Activated effector memory CD4-positive, alpha-beta T cell treated with Interleukin-2 at 50 U/mL for 16 hours (primary cell): ENCODE measurements at regions not wholly inside any gene's neighbourhood (a gene's known extent, or its start where the extent isn't known, plus 50 kb on each side); places are given as distances from the start of the nearest gene placed in this dataset.

ENCODE experiments used
- DNase-seq: peaks from one replicate; pipeline ENCODE4 v3.0.0-alpha.2; 2020

DNA sequence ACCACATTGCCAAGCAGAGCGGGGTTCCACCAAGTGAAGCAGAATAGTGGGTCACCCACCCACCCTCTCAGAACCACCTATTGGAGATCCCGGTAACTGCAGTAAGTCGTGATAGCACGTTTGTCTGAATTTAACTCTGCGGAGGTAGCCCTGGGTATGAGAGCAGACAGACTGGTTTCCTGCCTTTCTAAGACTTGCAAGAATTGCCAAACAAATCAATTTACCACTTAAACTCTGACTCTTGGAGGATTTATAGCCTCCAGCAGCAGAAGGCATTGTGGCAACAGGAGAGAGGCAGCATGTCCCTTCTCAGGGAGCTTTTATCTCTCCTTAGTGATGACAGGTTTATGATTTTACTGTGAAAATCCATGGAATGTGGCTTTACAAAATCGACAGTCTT lies 287.9 kb upstream of the FMN2 start:
- no peak for DNase-seq

DNA sequence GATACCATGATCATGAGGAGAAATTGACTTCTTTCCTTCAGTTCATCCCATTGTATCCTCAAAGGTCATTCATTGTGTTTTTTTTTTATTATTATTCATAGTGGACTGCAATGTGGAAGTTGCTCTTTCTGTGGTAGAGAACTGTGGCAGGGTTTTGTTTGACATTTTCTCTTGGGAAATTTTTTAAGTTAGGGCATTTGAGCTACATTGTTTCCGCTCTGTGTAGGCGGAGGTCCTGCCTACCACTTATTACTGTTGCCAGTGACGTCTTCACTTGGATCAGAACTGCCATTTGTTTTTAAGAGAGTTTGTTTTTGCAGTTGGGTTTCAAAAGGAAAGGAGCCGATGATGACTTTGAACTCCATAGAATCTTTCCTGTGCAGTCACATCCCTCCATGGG lies 287.4 kb upstream of the FMN2 start:
- no peak for DNase-seq

- no peak for DNase-seq
Measured at GRCh38 chr1:239805042-239805441, 286.6 kb upstream of the FMN2 start.

- DNase-seq, result no peak
Measured at GRCh38 chr1:239805851-239806772, 285.6 kb upstream of the FMN2 start.

- DNase-seq, result no peak
Measured at GRCh38 chr1:239806897-239807296, 284.8 kb upstream of the FMN2 start.

GRCh38 chr1:239807361-239807760 lies 284.3 kb upstream of the FMN2 start:
- no peak for DNase-seq

- DNase-seq, result no peak
Measured at GRCh38 chr1:239810061-239810481, 281.6 kb upstream of the FMN2 start.

DNA sequence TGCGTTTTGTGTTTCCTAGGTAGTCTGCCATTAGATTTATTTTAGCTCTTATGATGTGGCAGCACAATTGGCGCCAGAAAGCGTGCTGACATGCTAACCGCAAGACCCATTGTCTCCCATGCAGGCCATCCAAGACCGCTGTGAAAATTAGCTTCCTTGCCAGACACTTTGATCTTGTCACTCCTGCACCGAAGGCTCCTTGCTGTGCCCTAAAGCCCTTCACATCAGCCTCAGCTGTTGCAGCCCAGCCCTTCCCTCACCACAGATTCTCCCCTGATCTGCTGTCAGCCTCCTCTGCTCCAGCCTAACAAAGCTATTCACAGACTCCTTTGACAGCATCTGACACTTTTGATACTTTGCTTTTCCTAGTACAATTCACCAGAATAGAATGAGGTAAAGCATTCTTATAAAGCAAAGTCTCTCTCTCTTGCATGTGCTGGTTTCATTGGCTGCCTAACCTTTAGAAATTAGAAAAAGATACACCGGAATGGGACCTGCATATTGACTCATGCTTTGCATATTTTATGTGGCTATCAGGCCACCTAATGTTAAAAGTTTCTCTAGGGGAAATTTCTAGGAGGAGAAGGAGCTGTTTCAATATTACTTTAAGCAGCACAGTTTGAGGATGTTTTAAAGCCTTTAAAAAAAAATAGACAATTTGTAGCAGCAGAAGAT lies 280.3 kb upstream of the FMN2 start:
- DNase-seq, result peak; percentile 9

DNA sequence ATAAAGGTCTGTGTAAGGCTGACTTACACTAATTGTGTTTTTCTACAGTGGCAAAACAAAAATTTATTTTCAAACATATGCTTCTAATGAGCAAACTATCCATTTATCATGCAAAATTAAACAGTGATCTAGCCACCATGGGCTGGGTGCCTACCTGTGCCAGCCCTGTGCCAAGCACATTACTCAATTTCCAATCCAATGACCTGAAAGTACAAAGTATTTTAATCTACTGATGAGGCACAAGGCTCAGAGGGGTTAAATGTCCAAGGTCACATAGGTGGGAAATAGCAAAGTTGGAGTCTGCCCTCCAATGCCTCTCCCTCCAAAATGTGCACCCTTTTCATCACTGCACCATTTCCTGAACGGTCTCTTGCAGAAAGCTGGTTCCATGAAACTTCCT lies 279.1 kb upstream of the FMN2 start:
- DNase-seq, result no peak

DNA sequence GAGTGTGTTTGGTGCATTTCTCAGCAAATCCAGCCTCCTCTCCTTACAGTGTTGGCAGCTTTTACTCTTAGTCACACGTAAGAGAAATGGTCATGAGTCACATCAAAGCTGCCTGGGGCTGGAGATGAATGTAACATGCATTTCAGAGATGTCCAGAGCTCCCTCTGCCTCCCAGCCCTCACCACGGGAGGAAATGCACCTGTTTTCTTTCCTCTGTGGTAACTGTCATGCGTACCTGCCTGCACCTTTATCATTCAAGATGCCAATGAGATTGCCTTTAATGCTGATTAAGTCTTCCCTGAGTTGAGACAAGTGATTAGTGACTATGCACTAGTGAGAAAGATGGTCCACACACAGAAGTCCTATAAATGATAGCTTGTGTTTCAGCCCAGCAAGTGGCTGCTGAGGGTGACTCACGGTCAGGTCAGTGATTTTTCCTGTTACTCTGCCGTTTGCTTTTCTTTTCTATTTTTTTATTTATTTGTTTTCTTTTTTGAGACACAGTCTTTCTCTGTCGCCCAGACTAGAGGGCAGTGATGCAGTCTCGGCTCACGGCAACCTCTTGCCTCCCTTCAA lies 277.3 kb upstream of the FMN2 start:
- DNase-seq, result no peak

DNA sequence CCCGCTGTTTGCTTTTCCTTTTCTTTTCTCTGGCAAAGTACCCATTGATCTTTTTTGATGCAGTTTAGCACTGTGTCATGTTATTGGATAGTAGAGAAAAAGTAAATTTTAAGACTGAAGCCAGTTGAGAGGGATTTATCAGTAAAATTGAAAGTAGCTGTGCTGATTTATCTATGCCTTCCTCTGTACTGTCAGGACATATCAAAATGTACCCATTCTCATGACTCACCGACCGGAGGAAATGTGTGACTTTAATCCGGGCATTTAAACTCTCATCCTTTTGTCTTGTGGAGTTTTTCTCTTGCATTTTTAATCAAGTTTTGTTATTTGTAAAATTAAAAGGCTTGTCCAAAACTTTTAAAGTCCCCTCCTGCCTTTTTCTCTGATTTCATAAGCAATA lies 276.6 kb upstream of the FMN2 start:
- DNase-seq, result no peak

DNA sequence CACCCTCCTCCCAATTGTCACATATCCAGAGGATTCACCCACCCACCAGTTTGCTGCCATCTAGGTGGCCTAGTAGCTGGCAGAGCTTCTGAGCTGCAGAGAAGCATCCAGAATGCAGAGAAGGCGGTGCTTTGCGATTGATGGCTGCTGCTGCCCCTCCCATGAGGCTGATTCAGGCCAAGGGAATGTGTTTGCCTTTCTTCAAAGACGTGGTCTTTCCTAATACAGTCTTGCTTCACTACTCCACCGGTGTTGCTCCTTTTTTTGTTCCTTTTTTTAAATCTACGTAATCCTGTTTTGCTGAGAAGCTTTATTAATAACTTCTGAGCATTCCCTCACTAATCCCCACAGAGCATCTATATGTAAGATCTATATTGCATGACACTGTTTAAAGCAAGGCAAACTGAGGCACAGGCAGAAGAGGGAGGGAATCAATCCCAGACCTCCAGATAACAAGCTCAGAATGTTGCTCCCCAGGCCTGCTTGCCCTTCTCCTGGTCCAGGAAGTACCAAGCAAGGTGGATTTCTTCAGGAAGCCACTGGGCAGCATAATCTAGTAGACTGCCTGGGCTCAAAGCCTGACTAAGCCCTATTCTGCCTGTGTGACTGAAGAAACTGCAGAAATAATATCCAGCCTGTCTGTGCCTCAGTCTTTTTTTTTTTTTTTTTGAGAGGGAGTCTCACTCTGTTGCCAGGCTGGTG lies 275.5 kb upstream of the FMN2 start:
- DNase-seq, result no peak

DNA sequence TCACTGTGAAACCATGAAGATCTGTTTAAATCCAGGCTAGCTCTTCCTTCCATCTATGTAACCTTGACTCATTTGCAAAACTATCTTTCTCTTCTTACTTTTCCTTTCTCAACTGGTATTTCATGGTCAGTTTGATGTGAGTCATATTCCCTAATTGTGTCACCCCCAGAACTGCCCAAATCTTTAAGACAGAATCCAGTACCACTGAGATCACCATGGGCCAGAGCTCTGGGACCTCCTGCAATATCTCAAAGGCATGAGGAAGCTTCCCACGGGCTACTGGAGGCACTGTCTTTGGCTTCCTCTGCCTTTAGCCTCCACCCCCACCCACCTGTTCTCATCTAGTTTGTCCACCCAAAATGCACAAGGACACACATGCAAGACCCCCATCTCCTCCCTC lies 274.4 kb upstream of the FMN2 start:
- no peak for DNase-seq

GRCh38 chr1:239817801-239818200 lies 273.9 kb upstream of the FMN2 start:
- no peak for DNase-seq

- DNase-seq, result no peak
Measured at GRCh38 chr1:239819096-239819495, 272.6 kb upstream of the FMN2 start.

DNA sequence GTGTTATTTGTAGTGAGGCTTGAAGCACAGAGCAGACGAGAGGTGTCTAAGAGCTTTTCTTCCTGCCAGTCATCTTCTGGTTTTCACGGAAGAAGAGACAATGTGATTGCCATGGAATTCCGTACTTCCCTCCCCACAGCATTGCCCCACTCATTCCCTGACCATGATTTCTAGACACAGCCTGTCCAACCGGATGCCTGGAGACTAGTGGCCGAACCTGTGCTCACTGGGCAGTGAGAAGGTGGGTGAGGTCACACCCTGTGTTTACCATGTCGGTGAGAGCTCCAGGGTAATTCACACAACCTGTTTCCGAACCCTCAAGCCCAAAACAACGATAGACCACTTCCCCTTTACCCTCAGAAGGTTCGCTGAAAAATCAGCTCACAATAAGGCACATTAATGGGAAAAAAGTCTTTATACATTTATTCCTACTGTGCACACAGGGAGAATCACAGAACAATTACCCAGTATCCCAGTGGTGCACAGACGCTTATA lies 271.9 kb upstream of the FMN2 start:
- DNase-seq, result no peak

DNA sequence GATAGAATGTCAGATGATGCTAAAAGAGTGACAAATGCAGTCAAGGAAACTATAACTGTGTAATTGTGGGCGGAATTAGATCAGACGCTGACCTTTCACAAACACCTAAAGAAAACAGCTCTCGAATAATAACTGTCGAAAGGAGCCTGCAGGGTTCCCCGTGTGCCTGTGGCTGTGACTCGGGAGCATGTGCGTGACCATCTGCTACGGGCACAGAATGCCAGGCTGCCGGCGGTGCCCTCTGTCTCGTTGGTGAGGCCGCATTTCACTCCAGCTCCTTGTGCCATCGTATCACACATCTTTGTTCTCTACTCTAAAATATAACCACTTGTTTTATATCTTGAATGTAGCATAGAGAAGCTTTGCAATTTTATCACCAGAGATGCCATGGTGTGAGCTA lies 267.8 kb upstream of the FMN2 start:
- DNase-seq, result no peak

DNA sequence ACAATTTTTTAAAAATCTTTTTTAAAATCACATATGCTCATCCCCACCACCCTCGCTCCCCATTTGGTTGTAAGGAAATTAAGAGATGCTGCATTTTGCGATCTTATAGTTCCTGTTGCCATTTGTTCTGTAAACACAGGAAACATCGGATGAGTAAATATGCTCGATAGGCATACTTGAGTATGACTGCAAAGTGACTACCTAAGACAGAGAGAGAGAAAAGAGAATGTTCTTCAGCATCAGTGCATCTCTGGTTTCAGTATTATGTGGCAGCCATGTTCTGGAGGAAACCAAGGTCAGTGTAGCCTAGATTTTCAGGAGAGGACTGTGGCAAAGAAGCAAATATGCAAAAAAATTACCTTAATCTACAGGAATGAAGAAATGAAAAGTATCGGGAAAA lies 265.5 kb upstream of the FMN2 start:
- no peak for DNase-seq

GRCh38 chr1:239826736-239827135 lies 264.9 kb upstream of the FMN2 start:
- no peak for DNase-seq

GRCh38 chr1:239829535-239829934 lies 262.1 kb upstream of the FMN2 start:
- no peak for DNase-seq

DNA sequence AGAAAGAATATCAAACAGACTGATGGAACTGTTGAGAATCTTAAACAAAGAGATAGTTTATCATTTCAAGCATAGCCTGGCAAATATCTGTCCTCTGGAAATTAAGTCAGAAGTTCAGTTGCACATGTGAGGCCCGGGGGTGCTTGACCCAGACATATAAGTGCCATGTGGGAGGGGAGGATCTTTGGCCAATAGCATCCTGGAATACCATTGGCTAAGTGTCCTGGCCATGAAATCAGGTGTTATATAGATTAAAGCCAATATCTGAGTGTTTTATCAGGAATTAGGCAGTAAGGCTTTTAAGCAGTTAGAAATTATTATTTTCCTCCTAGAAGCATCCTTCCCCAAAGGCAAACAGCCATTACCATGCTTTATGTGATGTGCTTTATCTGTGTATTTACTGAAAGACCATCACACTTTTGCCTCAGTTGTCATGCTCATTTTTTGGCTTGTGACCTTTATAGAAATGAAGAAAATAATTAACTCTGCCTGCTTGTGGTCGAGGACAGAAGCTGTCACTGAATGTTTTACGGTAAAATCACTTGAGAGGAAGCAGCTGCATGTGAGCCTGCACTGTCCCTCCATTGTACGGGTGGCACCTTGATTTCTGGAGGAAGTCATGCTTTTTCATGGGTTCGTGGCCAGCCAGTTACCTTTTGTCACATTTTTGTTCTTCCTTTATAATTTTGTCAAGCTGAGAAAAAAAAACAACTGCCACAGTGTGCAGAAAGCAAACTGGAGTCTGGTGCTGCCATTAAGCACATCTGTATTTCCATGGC lies 259.9 kb upstream of the FMN2 start:
- no peak for DNase-seq

DNA sequence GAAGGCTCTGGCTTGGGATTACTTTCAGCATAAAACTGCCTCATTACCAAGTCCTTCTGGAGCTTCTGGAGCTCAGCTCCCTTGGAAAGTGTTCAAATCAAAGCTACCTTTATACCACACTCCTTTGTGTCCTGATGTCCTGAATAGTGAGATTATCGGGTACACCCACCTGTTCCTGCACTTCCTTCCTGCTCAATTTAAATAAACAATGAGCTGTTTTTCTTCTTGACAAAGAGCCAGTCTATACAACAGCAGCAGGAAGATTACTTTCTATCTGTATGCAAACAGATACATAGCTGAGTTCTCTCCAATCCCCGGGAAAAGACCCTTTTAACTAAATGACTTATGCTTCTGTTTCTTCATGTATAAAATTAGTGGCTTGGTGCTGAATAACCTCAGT lies 258.0 kb upstream of the FMN2 start:
- no peak for DNase-seq
